IMR-90 (cell line): ENCODE measurements at regions not wholly inside any gene's neighbourhood (a gene's known extent, or its start where the extent isn't known, plus 50 kb on each side); places are given as distances from the start of the nearest gene placed in this dataset.

Experiments
- ATAC-seq: fragments of 200-7000 bp; cut with Tn5 transposase; 2 replicates; pipeline ENCODE4 v1.9.1; 2020; ENCODE audit warnings: low read depth, mild to moderate bottlenecking, moderate library complexity
- BruUV-seq: library from RNA; stranded (reverse); fragments of 400-500 nt; replicated peaks from 2 replicates; lab custom pipeline; 2021; lab: Mats Ljungman, UMichigan
- CTCF ChIA-PET: fragments of 300-600 bp; formaldehyde crosslinking; extraction: SDS; loops from one replicate; lab custom pipeline; 2021; ENCODE audit warnings: antibody characterized with exemption; lab: Yijun Ruan, JAX
- POLR2A ChIA-PET: fragments of 300-600 bp; sonication (Branson Sonifier 250); formaldehyde crosslinking; loops from one replicate; lab custom pipeline; 2022; ENCODE audit warnings: antibody characterized with exemption; ENCODE audit not compliant: unreplicated experiment; lab: Charles Lee
- DNase-seq: peaks from one replicate; pipeline ENCODE4 v3.0.0; 2013
- H2AFZ ChIP-seq: replicated peaks from 2 replicates; pipeline ENCODE3; 2013; ENCODE audit warnings: low read length, mild to moderate bottlenecking; ENCODE audit not compliant: poor library complexity
- H2AK5ac ChIP-seq: 2 replicates; pipeline ENCODE4 v1.6.1; 2013; ENCODE audit warnings: low read depth, low read length, inconsistent platforms
- H2AK9ac ChIP-seq: replicated peaks from 2 replicates; pipeline ENCODE3; 2013; ENCODE audit warnings: mild to moderate bottlenecking, low read depth, low read length, moderate library complexity; ENCODE audit not compliant: poor library complexity
- H2BK120ac ChIP-seq: 2 replicates; pipeline ENCODE4 v1.6.1; 2013; ENCODE audit warnings: low read depth, low read length, inconsistent platforms
- H2BK15ac ChIP-seq: 3 replicates; pipeline ENCODE4 v1.6.1; 2013; ENCODE audit warnings: low read depth, low read length, inconsistent platforms
- H2BK20ac ChIP-seq: 2 replicates; pipeline ENCODE4 v1.6.1; 2013; ENCODE audit warnings: low read depth, mild to moderate bottlenecking, inconsistent platforms, low read length, moderate library complexity
- H2BK5ac ChIP-seq: 2 replicates; pipeline ENCODE4 v1.6.1; 2013; ENCODE audit warnings: mild to moderate bottlenecking, low read depth, low read length, inconsistent platforms; ENCODE audit not compliant: poor library complexity, severe bottlenecking
- H3K14ac ChIP-seq: replicated peaks from 2 replicates; pipeline ENCODE4 v1.6.1; 2013; ENCODE audit warnings: low read depth, low read length, inconsistent platforms
- H3K18ac ChIP-seq: 2 replicates; pipeline ENCODE4 v1.6.1; 2013; ENCODE audit warnings: low read depth, low read length, control low read depth
- H3K23ac ChIP-seq: 2 replicates; pipeline ENCODE4 v1.6.1; 2013; ENCODE audit warnings: low read depth, low read length, inconsistent platforms
- H3K27ac ChIP-seq: 2 replicates; pipeline ENCODE4 v1.5.1; 2013; ENCODE audit warnings: mild to moderate bottlenecking, control low read depth, low read length; ENCODE audit not compliant: insufficient read depth
- H3K27me3 ChIP-seq: 2 replicates; pipeline ENCODE4 v1.6.1; 2013; ENCODE audit warnings: low read length; ENCODE audit not compliant: control insufficient read depth, insufficient read depth
- H3K36me3 ChIP-seq: 2 replicates; pipeline ENCODE4 v1.6.1; 2013; ENCODE audit warnings: low read length, mixed read lengths; ENCODE audit not compliant: control insufficient read depth, insufficient read depth
- H3K4ac ChIP-seq: 2 replicates; pipeline ENCODE4 v1.6.1; 2013; ENCODE audit warnings: low read depth, low read length, inconsistent platforms
- H3K4me1 ChIP-seq: 2 replicates; pipeline ENCODE4 v1.6.1; 2013; ENCODE audit warnings: low read length, mixed read lengths; ENCODE audit not compliant: control insufficient read depth, insufficient read depth
- H3K4me2 ChIP-seq: 2 replicates; pipeline ENCODE4 v1.6.1; 2013; ENCODE audit warnings: low read depth, mild to moderate bottlenecking, control low read depth, low read length, moderate library complexity
- H3K4me3 ChIP-seq: 2 replicates; pipeline ENCODE4 v1.5.1; 2013; ENCODE audit warnings: low read depth, mild to moderate bottlenecking, control low read depth, low read length, moderate library complexity; ENCODE audit not compliant: insufficient read depth
- H3K56ac ChIP-seq: 2 replicates; pipeline ENCODE4 v1.6.1; 2013; ENCODE audit warnings: low read length, inconsistent platforms; ENCODE audit not compliant: insufficient read depth; ENCODE audit errors: extremely low read depth
- H3K79me1 ChIP-seq, 2 experiments: 2 replicates each; pipeline ENCODE4 v1.6.1; 2013; ENCODE audit warnings: low read length in 2 of 2, inconsistent platforms in 1 of 2, low read depth in 1 of 2
- H3K9ac ChIP-seq: 2 replicates; pipeline ENCODE4 v1.6.1; 2013; ENCODE audit warnings: low read depth, low read length, control low read depth
- H3K9me1 ChIP-seq: 2 replicates; pipeline ENCODE4 v1.6.1; 2013; ENCODE audit warnings: low read length, inconsistent platforms; ENCODE audit not compliant: insufficient read depth
- H3K9me3 ChIP-seq: 2 replicates; pipeline ENCODE4 v1.6.1; 2013; ENCODE audit warnings: low read length; ENCODE audit not compliant: control insufficient read depth, insufficient read depth
- H4K20me1 ChIP-seq: 2 replicates; pipeline ENCODE4 v1.6.1; 2013; ENCODE audit warnings: low read length, inconsistent platforms; ENCODE audit not compliant: insufficient read depth
- H4K5ac ChIP-seq: 2 replicates; pipeline ENCODE4 v1.6.1; 2013; ENCODE audit warnings: mild to moderate bottlenecking, low read depth, low read length, control low read depth
- H4K8ac ChIP-seq, 2 experiments: 2 replicates each; pipeline ENCODE4 v1.6.1; 2013; ENCODE audit warnings: low read depth in 2 of 2, low read length in 2 of 2, control low read depth in 1 of 2, inconsistent platforms in 1 of 2
- H4K91ac ChIP-seq: 2 replicates; pipeline ENCODE4 v1.6.1; 2013; ENCODE audit warnings: low read depth, low read length, inconsistent platforms; ENCODE audit not compliant: insufficient read depth
- BHLHE40 ChIP-seq: fragments of 150-350 bp; IDR thresholded peaks from 2 replicates; pipeline ENCODE4 v1.6.1; 2016; ENCODE audit warnings: mild to moderate bottlenecking, low read depth, low read length
- CHD1 ChIP-seq: IDR thresholded peaks from 2 replicates; pipeline ENCODE4 v1.6.1; 2012; ENCODE audit warnings: low read depth, low read length, improper control_type of control experiment
- ELK1 ChIP-seq: fragments of 150-350 bp; IDR thresholded peaks from 2 replicates; pipeline ENCODE4 v1.6.1; 2016; ENCODE audit warnings: low read depth, mild to moderate bottlenecking, low read length, moderate library complexity, borderline replicate concordance
- MAZ ChIP-seq: IDR thresholded peaks from 2 replicates; pipeline ENCODE4 v1.6.1; 2012; ENCODE audit warnings: low read depth, mild to moderate bottlenecking, low read length, improper control_type of control experiment, moderate library complexity, borderline replicate concordance
- RAD21 ChIP-seq: IDR thresholded peaks from 2 replicates; pipeline ENCODE4 v1.6.1; 2012; ENCODE audit warnings: low read length, improper control_type of control experiment
- SMC3 ChIP-seq: fragments of 150-350 bp; IDR thresholded peaks from 2 replicates; pipeline ENCODE4 v1.6.1; 2016; ENCODE audit warnings: low read depth, mild to moderate bottlenecking, antibody characterized with exemption, low read length, moderate library complexity
- USF2 ChIP-seq: fragments of 150-350 bp; IDR thresholded peaks from 2 replicates; pipeline ENCODE4 v1.6.1; 2017; ENCODE audit warnings: mild to moderate bottlenecking, antibody characterized with exemption, low read length, low read depth
- WGBS, 2 experiments: methylation state at CpG; one replicate each; pipeline versions ENCODE4 v1.1.5 to v1.1.7; 2013; ENCODE audit warnings: missing lambda C conversion rate in 2 of 2; ENCODE audit not compliant: insufficient read length in 1 of 2; ENCODE audit errors: extremely low coverage in 2 of 2; 5-methylcytosine and 5-hydroxymethylcytosine counted together
- dilution Hi-C: fragments of 300-500 bp; cut with HindIII; formaldehyde crosslinking; loops from one replicate; pipeline ENCODE4 v1.14.3; 2018; ENCODE audit warnings: low sequenced_read_pairs; ENCODE audit not compliant: unreplicated experiment
- in situ Hi-C: fragments of 300-500 bp; cut with MboI; formaldehyde crosslinking; loops from 3 replicates; pipeline ENCODE4 v1.14.3; 2019; ENCODE audit warnings: low sequenced_read_pairs, inconsistent platforms, mixed read lengths
- intact Hi-C: fragments of 100-400 bp; cut with micrococcal nuclease; formaldehyde crosslinking; loops from 2 replicates; pipeline ENCODE4 v1.10.0; 2022

GRCh38 chr3:151611419-151611818 is 122.3 kb upstream of the AADACL2 start:
- no peaks in the 10 kb centered on the region for H4K20me1 ChIP-seq
- no peak overlapping the region for H3K56ac ChIP-seq
- H2AK9ac ChIP-seq = no peak overlapping the region
- no peak overlapping the region for H3K4me3 ChIP-seq
- H3K18ac ChIP-seq = no peak overlapping the region
- dilution Hi-C loops (no loop called here), in situ Hi-C loops (no loop called here), intact Hi-C loops (no loop called here)
- no peak overlapping the region for H4K91ac ChIP-seq
- H4K8ac ChIP-seq = no peak overlapping the region
- CTCF ChIA-PET = no interaction called here
- no peak overlapping the region for H2AK5ac ChIP-seq
- no peak overlapping the region for H3K27ac ChIP-seq
- no peak overlapping the region for H3K4me2 ChIP-seq
- H3K9me3 ChIP-seq = no peaks in the 10 kb centered on the region
- no CpG with 5 or more reads among the region's 3 CpGs for WGBS, 2 experiments
- no peak overlapping the region for H3K4ac ChIP-seq
- H3K23ac ChIP-seq = no peak overlapping the region
- no peaks in the 10 kb centered on the region for H3K36me3 ChIP-seq
- H3K79me1 ChIP-seq = no peaks in the 10 kb centered on the region
- H3K4me1 ChIP-seq = no peaks in the 10 kb centered on the region
- DNase-seq (no peak), ATAC-seq (no peak)
- H4K5ac ChIP-seq = no peak overlapping the region
- H2AFZ ChIP-seq = no peak overlapping the region
- no TSS peak for BruUV-seq
- H3K14ac ChIP-seq = no peak overlapping the region
- POLR2A ChIA-PET = no interaction called here
- H2BK5ac ChIP-seq = no peak overlapping the region
- no peak overlapping the region for H2BK20ac ChIP-seq
- no peak overlapping the region for H3K9ac ChIP-seq
- TF ChIP-seq RAD21 = no peak
- no peak for TF ChIP-seq MAZ
- no peak for TF ChIP-seq SMC3
- TF ChIP-seq USF2 = no peak
- no peak for TF ChIP-seq BHLHE40
- TF ChIP-seq CHD1 = no peak
- TF ChIP-seq ELK1 = no peak
- H2BK15ac ChIP-seq = no peak overlapping the region
- no peak overlapping the region for H2BK120ac ChIP-seq
- no peaks in the 10 kb centered on the region; the same call in 1 of the 2 replicates for H3K27me3 ChIP-seq
- H3K9me1 ChIP-seq = no peaks in the 10 kb centered on the region
